Osteocyte (in vitro differentiated cells): ENCODE measurements at regions not wholly inside any gene's neighbourhood (a gene's known extent, or its start where the extent isn't known, plus 50 kb on each side); places are given as distances from the start of the nearest gene placed in this dataset.

Source experiments
- DNase-seq: peaks from one replicate; pipeline ENCODE4 v3.0.0; 2021; ENCODE audit warnings: mixed read lengths; ENCODE audit not compliant: unreplicated experiment; ENCODE audit errors: extremely low spot score
- H3K27ac Mint-ChIP-seq: one replicate; pipeline ENCODE4 v1.8.0; 2021; ENCODE audit warnings: mild to moderate bottlenecking, mixed read lengths; ENCODE audit not compliant: unreplicated experiment
- H3K27me3 Mint-ChIP-seq: one replicate; pipeline ENCODE4 v1.8.0; 2021; ENCODE audit warnings: mixed read lengths; ENCODE audit not compliant: unreplicated experiment
- H3K36me3 Mint-ChIP-seq: one replicate; pipeline ENCODE4 v1.8.0; 2021; ENCODE audit warnings: mixed read lengths; ENCODE audit not compliant: unreplicated experiment
- H3K4me1 Mint-ChIP-seq: one replicate; pipeline ENCODE4 v1.8.0; 2021; ENCODE audit warnings: mixed read lengths; ENCODE audit not compliant: unreplicated experiment
- H3K4me3 Mint-ChIP-seq: one replicate; pipeline ENCODE4 v1.8.0; 2021; ENCODE audit warnings: mild to moderate bottlenecking, moderate library complexity, mixed read lengths; ENCODE audit not compliant: unreplicated experiment
- H3K9me3 Mint-ChIP-seq: one replicate; pipeline ENCODE4 v1.8.0; 2021; ENCODE audit warnings: mixed read lengths; ENCODE audit not compliant: unreplicated experiment
- CTCF ChIP-seq: fragments of 200-600 bp; sonication (generic); IDR thresholded peaks from 2 replicates; pipeline ENCODE4 v1.5.0; 2021; ENCODE audit warnings: antibody characterized with exemption, mild to moderate bottlenecking, moderate library complexity

- peaks cover 25% of the 10 kb centered on the region for H3K27me3 Mint-ChIP-seq
- no peak overlapping the region for H3K4me3 Mint-ChIP-seq
- no peak for DNase-seq
- H3K9me3 Mint-ChIP-seq: no peaks in the 10 kb centered on the region
- no peaks in the 10 kb centered on the region for H3K36me3 Mint-ChIP-seq
- H3K27ac Mint-ChIP-seq: no peak overlapping the region
- H3K4me1 Mint-ChIP-seq: no peaks in the 10 kb centered on the region
- no peak for TF ChIP-seq CTCF
These were observed 423.1 kb downstream of the SHANK2 start for GRCh38 chr11:70829134-70829885.

DNA sequence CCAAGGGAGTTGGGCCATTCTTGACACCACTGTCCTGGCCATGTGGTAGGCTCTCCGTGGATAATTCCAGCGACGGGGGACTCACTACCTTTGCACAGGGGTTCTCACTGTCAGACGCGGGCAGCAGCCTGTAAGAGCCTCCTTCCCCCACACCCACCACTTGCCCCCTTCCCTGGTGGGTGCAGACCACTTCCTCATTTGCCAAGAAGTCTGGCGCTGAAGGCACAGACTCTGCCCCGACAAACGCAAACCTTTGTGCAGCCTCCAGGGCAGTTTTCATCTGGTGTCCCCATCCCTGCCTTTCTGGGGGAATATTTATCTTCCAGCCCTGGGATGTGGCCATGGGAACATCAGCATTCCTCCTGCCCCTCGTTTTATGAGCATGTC is 422.5 kb downstream of the SHANK2 start:
- Mint-ChIP-seq H3K4me1 (no peaks in the 10 kb centered on the region), H3K27me3 (peaks cover 25% of the 10 kb centered on the region), H3K4me3 (no peak overlapping the region), H3K27ac (no peak overlapping the region), H3K9me3 (no peaks in the 10 kb centered on the region), H3K36me3 (no peaks in the 10 kb centered on the region)
- TF ChIP-seq CTCF: no peak
- DNase-seq: no peak

DNA sequence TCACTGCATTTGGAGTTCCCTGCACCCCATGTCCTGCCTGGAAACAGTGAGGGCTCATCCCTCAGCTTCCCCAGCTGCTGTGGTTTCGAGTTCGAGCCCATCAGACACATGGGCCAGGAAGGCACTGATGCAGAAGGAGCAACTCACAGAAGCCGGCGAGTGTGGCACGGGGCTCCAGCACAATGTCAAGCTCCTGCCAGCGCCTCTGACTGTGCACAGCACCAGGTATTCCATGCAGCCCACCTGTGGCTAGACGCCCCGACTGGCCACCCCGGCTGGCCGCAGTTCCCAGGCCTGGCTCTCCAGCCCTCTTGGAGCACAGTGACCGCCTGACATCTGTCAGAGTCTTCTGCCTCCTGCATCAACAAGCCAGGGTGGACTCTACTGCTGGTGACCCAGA is 419.4 kb downstream of the SHANK2 start:
- H3K27ac Mint-ChIP-seq: no peak overlapping the region
- H3K4me1 Mint-ChIP-seq: no peaks in the 10 kb centered on the region
- H3K27me3 Mint-ChIP-seq: no peaks in the 10 kb centered on the region
- TF ChIP-seq CTCF: no peak
- DNase-seq: no peak
- H3K9me3 Mint-ChIP-seq: peaks cover 4% of the 10 kb centered on the region
- H3K36me3 Mint-ChIP-seq: no peaks in the 10 kb centered on the region
- no peak overlapping the region for H3K4me3 Mint-ChIP-seq

DNA sequence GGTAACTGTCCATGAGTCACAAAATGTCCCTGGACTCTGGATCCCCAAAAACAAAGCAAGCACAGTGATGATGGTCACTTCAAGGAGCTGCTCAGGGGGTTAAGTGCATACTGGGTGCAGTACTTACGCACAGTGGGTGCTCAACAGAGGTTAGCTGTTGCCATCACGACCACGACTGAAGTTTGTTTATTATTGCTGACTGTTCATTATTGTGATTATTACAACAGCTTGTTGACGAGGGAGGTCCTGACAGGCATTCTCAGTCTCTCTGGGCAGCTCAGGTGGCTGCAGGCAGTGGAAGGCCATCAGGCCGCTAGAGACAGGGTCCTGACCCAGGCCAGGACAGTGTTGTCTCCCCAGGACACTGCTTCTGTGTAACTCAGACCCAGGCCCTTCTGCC is 418.8 kb downstream of the SHANK2 start:
- Mint-ChIP-seq H3K4me1 (no peaks in the 10 kb centered on the region), H3K9me3 (peaks cover 10% of the 10 kb centered on the region), H3K4me3 (no peak overlapping the region), H3K36me3 (no peaks in the 10 kb centered on the region), H3K27me3 (no peaks in the 10 kb centered on the region), H3K27ac (no peak overlapping the region)
- no peak for TF ChIP-seq CTCF
- DNase-seq: no peak

DNA sequence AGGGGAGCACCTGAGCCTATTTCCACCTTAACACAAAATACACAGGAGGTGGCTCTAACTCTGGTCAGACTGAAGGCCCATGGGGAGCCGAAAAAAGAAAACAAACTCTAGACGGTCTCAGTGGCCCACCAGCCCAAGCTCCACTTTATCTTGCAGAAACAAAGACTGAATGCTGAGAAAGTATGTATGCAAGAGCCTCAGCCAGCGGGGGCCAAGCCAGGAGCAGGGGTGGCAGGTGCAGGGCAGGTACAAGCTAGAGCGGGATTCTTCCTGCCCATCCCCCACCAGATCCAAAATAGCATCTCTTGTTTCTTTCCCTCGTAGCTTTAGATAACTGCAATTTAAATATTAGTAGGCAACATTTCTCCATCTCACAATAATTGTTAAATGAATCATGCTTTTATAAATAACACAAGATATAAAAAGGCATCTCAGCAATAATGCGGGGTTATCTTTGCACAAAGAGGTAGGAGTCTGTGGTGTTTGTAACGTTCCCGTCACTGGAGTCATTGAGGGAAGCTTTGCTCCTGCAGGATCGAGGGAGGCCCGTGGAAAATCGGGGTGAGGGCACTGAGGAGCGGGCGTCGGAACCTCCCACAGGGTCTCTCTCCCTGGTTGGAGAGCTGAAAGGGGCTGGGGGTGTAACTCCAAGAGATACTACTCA is 418.0 kb downstream of the SHANK2 start:
- H3K27me3 Mint-ChIP-seq: no peaks in the 10 kb centered on the region
- H3K4me1 Mint-ChIP-seq: no peaks in the 10 kb centered on the region
- H3K27ac Mint-ChIP-seq: no peak overlapping the region

More for the DNA sequence above, 418.0 kb downstream of the SHANK2 start:
- no peak for DNase-seq
- H3K9me3 Mint-ChIP-seq: peaks cover 13% of the 10 kb centered on the region
- no peak overlapping the region for H3K4me3 Mint-ChIP-seq
- TF ChIP-seq CTCF: no peak
- no peaks in the 10 kb centered on the region for H3K36me3 Mint-ChIP-seq
